ENCODE measurements at regions not wholly inside any gene's neighbourhood (a gene's known extent, or its start where the extent isn't known, plus 50 kb on each side); places are given as distances from the start of the nearest gene placed in this dataset.
A peak's percentile ranks its signal among the peaks of the same experiment; 100 is the strongest.
"Not testable (repeated sequence)": the region's sequence is repeated elsewhere in the genome, so short reads cannot be mapped to it uniquely, and the experiment has no call there.

- no peak for DNase-seq (ENCODE audit: low spot score)
Measured at GRCh38 chr6:9172096-9172495, 736.8 kb upstream of the SLC35B3 start.

DNA sequence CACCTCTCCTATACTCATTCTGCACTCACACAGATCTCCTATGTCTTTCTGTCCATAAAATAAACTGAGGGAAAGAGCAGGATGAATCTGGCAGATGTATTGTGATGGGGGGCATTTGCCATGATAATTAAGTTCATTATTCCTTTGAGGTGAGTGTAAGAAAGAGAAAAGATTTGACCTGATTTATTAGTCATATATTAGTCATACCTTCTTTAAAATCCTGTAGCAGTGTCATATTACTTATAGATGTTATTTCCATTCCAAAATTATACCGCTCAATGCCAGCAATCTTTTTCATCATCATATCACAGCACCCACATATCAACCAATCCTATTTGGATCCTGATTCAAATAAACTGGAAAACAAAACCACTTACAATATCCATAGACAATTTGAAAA, 733.3 kb upstream of the SLC35B3 start:
- no peak for DNase-seq (ENCODE audit: low spot score)

DNA sequence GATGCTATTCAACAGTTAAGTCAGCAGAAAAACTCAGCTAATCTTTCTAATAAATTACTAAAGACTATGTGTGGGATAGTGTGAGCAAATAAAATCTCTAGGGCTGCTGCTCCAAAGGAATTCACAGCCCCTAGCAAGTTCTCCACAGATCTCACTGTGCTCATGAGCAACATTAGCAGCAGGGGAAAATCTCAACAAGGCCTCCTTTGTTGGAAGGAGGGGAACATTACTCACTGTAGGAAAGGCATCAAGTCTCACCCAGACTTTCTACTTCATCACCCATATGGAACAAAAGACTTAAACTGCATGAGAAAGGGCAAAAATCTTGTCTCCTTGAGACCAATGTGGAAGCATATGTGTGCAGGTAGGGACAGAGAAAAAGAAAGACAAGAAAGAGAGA, 726.4 kb upstream of the SLC35B3 start:
- no peak for DNase-seq (ENCODE audit: low spot score)

- DNase-seq (ENCODE audit: low spot score), result no peak
Measured at GRCh38 chr6:9159051-9159450, 723.7 kb upstream of the SLC35B3 start.

DNA sequence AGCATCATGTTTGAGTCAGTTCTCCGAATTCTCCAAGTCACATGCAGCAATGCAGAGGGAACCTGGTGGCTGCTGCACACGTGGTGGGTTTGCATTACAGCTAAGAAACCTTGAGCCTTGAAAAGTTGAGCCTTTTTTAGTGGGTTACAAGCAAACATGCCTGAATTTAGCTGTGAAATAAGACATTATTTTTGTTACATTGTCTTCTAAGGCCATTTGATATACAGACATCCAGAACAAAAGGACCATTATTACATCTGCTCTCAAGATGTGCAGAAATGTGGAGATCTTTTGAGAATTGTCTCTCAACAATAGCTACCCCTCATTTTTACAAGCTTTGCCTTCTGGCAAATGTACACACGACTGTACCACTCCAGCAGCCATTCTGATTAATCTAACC, 720.5 kb upstream of the SLC35B3 start:
- no peak for DNase-seq (ENCODE audit: low spot score)

DNA sequence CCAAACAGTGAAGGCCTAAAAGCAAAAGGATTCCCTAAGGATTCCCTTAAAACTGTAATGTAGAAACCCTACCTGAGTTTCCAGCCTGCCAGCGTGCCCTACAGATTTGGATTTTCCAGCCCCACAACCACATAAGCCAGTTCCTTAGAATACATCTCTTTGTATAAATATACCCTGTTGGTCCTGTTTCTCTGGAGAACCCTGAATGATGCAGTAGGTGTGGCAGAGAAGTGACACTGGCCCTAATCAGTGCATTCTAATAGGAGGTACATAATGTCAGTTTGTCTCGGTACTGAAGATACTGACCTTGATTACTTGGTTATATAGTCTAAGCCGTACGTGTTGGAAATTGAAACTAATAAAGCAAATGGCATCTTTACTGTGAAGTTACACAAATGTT, 707.8 kb upstream of the SLC35B3 start:
- no peak for DNase-seq (ENCODE audit: low spot score)

- no peak for DNase-seq (ENCODE audit: low spot score)
Measured at GRCh38 chr6:9140951-9141460, 705.7 kb upstream of the SLC35B3 start.

DNA sequence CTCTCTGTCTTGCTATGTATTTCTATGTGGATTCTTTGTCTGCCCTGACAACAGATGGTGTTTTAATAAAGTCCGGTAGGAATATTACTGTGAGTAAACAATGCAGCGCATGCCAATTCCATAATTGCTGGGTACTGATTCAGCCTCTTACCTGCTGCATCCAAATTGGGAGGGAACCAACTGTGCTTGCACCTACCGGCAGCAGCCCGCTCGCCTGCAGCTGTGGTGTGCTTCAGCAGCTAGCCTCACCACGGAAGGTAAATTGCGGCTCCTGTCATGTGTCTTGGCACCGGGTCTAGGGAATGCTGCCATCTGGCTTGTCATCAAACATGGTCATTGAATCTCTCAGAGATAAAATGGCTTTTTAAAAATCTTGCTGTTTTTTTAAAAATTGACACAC, 704.8 kb upstream of the SLC35B3 start:
- DNase-seq (ENCODE audit: low spot score), result no peak

- DNase-seq (ENCODE audit: low spot score), result no peak
Measured at GRCh38 chr6:9139746-9140145, 704.4 kb upstream of the SLC35B3 start.

DNA sequence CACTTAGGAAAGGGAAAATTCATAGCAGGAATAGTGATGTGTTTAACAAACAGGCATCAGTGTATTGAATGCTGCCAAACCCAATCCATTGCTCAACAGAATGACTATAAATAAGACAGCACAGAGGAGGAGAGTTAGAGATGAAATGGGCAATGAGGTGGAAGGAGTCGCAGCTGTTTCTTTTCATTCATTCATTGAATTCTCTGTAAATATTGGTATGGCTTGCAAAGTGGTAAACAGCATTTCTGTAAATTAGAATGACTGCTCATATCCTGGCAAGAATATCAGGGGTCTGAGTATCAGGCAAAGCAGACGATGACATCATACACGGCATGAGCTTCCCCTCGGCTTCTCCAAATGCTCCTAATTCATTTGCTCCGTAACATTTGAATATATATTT, 703.6 kb upstream of the SLC35B3 start:
- DNase-seq (ENCODE audit: low spot score), result no peak

DNA sequence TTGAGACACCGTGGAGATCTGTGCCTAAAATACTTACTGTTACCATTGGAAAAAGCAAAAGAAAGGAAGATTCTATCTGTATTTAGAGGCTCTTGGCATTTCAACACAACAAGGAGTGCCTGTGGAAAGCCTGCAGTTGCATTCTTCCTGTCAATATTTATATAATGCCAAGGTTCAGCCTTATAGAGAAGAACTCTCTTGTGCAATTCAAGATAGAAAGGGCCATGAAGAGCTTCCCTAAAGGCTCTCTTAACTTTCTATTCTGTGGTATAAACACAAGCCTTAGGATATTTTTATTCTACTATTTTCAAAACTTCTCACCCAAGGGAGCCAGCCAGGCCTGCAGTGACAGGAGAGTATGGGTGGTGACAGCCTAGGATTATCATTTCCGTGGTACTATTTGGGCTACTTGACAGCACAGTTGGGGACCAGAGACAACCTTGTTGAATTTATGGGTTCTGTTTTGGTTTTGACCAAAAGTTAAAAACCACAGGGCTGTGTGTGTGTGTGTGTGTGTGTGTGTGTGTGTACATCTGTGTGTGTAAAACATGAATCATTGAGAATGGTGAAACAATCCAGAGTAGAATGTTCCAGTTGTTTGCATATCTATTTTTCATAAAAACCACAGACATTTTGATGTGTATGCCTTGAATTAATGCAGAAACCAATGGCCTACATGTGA, 700.9 kb upstream of the SLC35B3 start:
- no peak for DNase-seq (ENCODE audit: low spot score)

GRCh38 chr6:9131616-9132015, 696.3 kb upstream of the SLC35B3 start:
- DNase-seq (ENCODE audit: low spot score), result no peak

- DNase-seq (ENCODE audit: low spot score), result no peak
Measured at GRCh38 chr6:9131201-9131600, 695.9 kb upstream of the SLC35B3 start.

DNA sequence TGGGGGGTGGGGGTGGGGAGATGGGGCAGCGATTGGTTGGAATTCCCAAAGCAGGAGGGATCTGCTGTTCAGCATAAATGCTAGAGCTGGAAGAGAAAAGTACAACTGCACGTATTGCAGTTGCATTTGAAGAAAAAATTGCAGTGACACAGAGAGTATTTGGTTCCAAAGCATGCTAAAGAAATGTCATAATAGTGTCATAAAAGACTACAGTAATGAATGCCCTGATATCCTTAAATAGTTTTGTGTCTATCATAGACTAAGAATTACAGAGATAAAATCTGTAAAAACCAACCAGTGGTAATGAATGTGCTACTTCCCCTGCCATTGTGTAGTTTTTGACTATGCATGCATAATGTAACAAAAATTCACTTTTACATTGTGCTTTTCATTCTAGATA, 693.6 kb upstream of the SLC35B3 start:
- DNase-seq (ENCODE audit: low spot score), result no peak

DNA sequence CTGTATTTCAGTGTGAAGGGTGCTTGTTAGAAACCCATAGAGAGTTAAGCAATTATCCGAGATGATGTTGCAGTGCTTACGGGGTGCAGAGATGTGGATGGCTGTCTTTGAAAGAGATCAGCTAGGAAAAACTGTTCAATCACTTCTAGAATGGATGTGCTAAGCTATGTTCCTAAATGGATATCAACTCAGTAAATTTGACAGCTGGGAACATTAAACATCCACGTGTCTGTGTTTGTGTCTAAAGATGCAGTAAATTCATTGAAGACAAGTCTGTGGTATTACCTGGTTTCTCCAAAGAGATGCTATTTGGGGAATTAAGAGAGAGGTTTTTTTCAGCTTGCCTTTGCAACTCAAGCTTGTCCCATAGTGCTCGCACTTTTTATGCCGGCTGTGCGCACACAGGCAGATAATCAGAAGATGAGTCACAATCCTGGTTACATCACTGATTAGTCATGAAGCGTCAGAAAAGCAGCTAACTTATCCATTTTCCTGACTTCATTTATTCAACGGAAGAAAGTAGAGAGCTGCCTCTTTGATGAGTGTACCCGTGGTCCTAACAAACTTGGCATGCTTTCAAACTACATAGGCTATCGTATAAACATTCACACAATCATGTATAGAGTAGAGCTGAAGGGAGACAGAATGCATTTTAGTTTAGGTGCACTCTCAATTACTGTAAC, 691.7 kb upstream of the SLC35B3 start:
- DNase-seq (ENCODE audit: low spot score), result no peak

DNA sequence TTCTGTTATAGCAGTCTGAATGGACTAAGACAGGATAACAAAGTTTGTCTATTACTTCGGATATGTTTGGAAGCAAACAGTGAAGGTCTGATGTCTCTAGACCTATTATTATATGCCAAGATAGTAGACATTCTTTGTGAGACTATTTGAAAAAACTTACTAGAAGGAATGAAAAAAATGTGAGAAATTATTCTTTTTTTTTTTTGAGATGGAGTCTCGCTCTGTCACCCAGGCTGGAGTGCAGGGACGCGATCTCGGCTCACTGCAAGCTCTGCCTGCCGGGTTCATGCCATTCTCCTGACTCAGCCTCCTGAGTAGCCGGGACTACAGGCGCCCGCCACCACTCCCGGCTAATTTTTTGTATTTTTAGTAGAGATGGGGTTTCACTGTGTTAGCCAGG, 690.7 kb upstream of the SLC35B3 start:
- DNase-seq (ENCODE audit: low spot score), result not testable (repeated sequence)

- no peak for DNase-seq (ENCODE audit: low spot score)
Measured at GRCh38 chr6:9121549-9121948, 686.2 kb upstream of the SLC35B3 start.

GRCh38 chr6:9116026-9116425, 680.7 kb upstream of the SLC35B3 start:
- no peak for DNase-seq (ENCODE audit: low spot score)

GRCh38 chr6:9112544-9112943, 677.2 kb upstream of the SLC35B3 start:
- DNase-seq (ENCODE audit: low spot score), result peak; percentile 15

- DNase-seq (ENCODE audit: low spot score), result no peak
Measured at GRCh38 chr6:9103876-9104521, 668.7 kb upstream of the SLC35B3 start.

GRCh38 chr6:9101920-9102319, 666.6 kb upstream of the SLC35B3 start:
- no peak for DNase-seq (ENCODE audit: low spot score)

- no peak for DNase-seq (ENCODE audit: low spot score)
Measured at GRCh38 chr6:9100869-9101580, 665.7 kb upstream of the SLC35B3 start.

DNA sequence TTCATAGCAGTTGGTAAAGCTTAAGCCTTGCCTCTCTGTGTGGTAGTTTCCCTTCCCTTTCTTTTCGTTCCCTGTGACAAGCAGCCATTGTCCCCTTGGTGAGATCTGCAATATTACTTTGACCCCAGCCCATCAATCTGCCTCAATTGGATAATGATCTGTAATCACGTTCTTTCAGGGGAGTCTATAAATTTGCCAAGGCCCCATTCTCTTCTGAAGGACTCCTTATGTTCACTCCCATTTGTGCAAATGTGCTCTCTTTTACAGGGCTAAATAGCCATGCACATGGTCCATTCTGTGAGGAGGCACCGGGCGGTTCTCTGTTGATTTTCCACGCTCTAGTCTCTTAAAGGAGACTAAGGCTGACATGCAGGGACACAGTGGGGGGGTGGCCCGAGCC, 660.4 kb upstream of the SLC35B3 start:
- DNase-seq (ENCODE audit: low spot score), result no peak

All from iPS-NIHi11 (cell line).